Endometrial microvascular endothelial cells (primary cell): ENCODE measurements at regions not wholly inside any gene's neighbourhood (a gene's known extent, or its start where the extent isn't known, plus 50 kb on each side); places are given as distances from the start of the nearest gene placed in this dataset.
"Not testable (repeated sequence)": the region's sequence is repeated elsewhere in the genome, so short reads cannot be mapped to it uniquely, and the experiment has no call there.

Experiments
- in situ Hi-C: cut with HindIII; loops from 2 replicates; pipeline ENCODE4 v1.10.0; 2017; ENCODE audit warnings: low sequenced_read_pairs, low pct_unique_long_range_greater_than_20kb; ENCODE audit errors: inconsistent ontology term

DNA sequence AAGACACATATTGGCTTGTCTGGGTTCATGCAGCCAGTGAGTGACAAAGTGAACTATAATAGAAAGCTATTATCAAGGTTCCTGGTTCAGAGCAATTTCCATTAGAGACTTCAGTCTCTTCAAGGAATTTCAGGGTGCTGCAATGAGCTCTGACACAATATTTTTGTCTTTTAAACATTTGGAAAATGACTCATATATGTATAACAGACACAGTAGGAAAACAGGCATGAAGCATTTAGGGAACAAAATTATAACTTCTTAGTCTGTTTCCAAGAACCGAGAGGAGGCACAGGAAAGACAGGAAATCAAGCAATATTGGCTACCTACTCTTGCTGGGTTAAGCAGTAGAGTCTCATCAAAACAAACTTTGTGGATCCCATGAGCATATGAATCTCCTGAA lies 170.4 kb downstream of the PTPRC start:
- in situ Hi-C loops, result no loop called here

DNA sequence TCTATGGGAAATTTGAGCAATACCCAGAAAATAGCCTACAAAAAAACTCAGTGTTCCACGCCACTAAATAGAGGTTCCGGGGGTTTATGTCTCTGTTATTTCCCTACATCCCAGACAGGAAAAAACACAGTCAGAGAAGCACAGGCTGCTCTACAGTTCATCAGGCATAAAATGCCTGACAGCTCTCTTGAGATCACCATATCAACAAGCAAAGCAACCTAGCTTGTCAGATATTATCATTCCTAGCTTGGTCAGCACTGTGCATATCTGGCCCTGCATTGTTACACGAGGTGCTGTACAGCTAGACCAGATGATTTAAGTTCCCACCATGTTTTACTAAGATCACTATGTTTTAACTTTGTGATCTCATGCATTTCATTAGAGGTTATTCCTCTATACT lies 172.6 kb downstream of the PTPRC start:
- in situ Hi-C loops, result no loop called here

GRCh38 chr1:198823626-198824025 lies 184.8 kb downstream of the PTPRC start:
- in situ Hi-C loops, result no loop called here

DNA sequence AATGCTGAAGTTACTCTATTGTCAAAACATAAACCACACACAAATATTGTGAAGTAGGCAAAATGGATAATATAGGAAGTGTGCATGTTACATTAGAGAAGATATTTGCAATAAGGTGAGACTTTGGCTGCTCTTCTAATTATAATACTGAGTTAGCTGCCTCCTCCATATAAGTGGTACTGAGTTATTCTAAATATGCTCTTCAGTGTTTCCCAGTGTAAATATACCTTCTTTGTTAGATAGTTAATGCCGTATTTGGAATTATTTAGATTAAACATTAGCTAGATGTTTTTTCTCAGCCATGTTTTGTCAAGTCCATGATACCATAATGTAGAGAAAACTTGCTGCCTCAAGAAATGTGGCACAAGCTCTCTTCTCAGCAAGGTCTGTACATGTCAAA lies 186.4 kb downstream of the PTPRC start:
- in situ Hi-C loops, result no loop called here

DNA sequence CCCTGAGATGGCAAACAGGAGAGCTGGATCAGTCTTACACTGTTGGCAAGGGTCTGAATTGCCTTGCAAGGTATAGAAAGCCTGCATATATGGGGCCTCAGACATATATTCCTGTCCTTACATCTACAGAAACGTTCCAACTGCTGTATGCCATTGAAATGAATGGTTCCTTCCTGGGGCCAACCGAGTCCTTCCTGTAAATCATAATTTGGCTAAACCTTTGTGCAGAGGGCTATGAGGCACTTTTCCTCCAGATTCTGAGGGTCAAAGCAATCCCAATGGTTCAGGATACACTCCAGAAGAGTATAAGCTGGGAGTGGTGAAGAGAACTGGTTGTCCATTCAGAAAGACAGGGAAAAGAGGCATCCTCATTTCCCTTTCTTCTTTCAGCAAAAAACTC lies 190.5 kb downstream of the PTPRC start:
- in situ Hi-C loops, result no loop called here

DNA sequence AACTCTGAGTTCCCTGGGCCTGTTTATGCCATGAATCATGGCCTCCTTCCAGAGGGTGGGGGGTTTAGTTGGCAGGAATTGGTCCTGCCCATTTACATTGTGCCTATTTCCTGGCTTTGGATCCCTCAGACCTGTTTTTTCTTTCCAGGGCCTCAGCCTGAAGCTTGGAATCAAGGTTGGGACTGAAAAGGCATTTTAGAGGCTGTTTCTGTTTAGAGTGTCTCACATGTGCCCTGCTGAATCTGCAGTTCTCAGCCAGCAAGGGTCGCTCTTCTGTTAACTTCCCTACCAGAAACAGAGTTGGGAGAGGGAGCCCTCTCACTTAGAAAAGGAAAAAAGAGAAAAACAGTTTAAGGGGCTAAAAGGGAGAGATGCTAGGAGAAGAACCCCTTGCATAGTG lies 191.1 kb downstream of the PTPRC start:
- in situ Hi-C loops, result no loop called here

- in situ Hi-C loops, result no loop called here
These were observed 191.6 kb downstream of the PTPRC start for GRCh38 chr1:198830412-198830811.

- in situ Hi-C loops, result no loop called here
These were observed 195.1 kb downstream of the PTPRC start for GRCh38 chr1:198833706-198834503.

GRCh38 chr1:198837278-198838021 lies 198.6 kb downstream of the PTPRC start:
- in situ Hi-C loops, result no loop called here

- in situ Hi-C loops, result no loop called here
These were observed 199.1 kb downstream of the PTPRC start for GRCh38 chr1:198838022-198838342.

DNA sequence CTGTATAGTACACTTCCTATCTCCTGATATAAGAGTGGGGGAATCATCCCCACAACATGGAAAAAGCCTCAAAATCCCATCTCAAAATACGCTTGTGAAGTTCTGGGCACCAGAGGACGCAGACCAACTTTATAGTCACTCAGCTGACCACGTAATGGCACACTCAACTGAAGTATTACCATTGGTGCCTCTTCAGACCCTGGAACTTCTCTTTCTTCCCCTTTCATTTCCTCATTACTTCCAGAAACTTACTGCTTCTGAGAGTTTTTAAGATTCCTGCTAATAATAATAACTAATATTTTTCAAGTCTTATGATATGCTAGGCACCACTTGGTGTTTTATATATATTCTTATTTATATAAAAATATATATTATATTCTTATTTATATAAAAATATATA lies 202.6 kb downstream of the PTPRC start:
- in situ Hi-C loops, result no loop called here

- in situ Hi-C loops, result no loop called here
These were observed 203.8 kb downstream of the PTPRC start for GRCh38 chr1:198842686-198843085.

- in situ Hi-C loops, result no loop called here
These were observed 206.4 kb downstream of the PTPRC start for GRCh38 chr1:198845271-198845670.

DNA sequence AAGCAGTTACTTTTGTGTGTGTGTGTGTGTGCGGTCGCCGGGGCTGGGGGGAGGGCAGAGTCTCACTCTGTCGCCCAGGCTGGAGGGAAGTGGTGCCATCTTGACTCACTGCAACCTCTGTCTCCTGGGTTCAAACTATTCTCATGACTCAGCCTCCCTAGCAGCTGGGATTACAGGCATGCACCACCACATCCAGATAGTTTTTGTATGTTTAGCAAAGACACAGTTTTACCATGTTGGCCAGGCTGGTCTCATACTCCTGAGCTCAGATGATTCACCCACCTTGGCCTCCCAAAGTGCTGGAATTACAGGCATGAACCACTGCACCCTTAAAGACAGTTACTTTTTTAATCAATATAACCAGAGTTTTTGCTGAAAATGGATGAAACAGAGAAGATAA lies 207.0 kb downstream of the PTPRC start:
- in situ Hi-C loops, result no loop called here

DNA sequence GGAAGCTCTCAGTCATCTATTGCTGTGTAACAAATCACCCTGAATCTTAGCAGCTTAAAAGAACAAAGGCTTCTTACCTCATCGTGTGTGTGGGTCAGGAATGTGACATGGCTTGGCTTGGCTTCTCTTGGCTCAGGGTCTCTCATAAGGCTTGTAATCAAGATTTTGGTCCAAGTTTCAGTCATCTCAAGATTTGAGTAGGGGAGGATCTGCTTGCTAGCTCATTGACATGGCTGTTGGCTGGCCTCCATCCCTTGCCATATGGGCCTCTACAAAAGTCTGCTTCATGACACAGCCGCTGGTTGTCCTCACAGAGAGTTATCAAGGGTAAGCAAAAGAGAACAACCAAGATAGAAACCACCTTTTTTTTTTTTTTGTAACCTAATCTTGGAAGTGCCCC lies 207.7 kb downstream of the PTPRC start:
- in situ Hi-C loops, result no loop called here

- in situ Hi-C loops, result no loop called here
These were observed 209.4 kb downstream of the PTPRC start for GRCh38 chr1:198848206-198848605.

DNA sequence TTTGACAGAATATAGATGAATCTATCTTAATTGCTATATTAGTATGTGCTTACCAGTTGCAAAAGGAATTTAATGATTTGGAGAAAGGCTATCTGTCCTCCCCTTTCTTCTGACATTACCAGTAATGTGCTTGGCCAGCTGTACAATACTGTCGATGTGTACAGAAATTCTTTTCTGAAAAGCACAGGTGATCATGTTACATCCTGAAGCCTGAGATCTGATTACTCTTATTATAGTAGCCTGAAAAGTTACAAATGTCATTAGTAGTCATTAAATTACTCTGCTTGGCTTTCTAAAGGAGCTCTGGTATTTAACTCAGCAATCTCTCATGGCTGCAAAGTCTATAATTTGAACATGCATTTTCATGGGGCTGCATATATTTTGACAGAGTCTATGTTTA lies 209.8 kb downstream of the PTPRC start:
- in situ Hi-C loops, result no loop called here

DNA sequence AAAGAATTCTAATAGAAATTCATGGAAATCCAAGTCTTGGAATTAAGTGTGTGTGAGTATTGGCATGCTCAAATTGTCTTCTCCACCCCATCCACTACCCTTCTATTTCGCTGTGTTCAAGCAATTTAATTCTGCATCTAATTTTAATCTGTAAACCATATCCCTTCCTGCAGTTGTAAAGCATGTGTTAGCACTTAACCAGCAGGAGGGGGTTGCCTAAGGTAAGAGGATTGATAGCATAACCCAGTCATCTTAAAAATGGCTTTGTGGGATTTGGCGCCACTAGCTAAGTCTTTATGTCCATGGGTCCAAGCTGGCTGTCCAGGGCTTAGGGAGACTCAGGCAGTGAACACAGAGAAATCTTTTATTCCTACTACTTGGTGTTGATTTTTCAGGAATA lies 210.3 kb downstream of the PTPRC start:
- in situ Hi-C loops, result no loop called here

DNA sequence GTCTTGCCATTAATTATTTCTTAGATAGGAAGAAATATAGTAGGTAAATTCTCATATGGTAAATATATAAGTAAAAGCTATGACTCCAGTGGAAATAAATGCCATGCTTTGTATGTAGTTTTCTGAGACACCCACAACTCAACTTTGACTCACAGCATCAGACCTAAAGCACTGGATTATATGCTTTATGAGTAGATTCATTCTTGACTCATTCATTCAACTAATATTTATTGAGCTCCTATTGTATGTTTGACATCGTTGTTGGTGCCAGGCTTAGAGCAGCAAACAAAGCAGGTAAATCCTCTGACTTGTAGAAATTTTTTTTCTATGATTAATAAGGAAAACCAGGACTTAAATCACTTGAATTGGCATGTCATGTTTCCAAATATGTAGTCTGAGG lies 211.4 kb downstream of the PTPRC start:
- in situ Hi-C loops, result no loop called here

DNA sequence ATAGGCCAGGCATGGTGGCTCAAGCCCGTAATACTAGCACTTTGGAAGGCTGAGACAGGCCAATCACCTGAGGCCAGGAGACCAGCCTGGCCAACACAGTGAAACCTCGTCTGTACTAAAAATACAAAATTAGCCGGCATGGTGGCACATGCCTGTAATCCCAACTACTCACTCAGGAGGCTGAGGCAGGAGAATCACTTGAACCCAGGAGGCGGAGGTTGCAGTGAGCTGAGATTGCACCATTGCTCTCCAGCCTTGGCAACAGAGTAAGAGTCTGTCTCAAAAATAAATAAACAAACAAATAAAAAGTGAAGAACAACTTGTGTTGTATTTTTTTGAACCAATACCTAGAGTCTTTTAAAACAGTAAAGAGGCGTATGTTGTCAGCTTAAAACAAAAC lies 212.1 kb downstream of the PTPRC start:
- in situ Hi-C loops, result not testable (repeated sequence)

DNA sequence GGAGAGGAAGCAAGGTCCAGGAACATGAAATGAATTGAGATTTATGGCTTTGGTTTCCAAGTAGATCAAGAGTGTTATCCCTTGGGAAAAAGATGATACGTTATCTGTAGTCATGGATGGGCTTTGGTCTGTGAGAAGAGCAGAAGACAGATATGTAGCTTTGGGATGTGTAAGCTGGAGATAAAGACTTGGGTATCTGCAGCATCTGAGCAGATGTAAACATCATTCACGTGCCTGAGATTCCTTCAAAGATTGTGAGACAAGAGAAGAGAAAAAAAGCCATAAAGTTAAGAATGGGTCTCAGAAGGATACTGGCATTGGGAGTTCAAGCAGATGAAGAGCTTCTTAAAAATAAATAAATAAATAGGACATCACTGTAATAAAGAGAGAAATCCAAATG lies 217.8 kb downstream of the PTPRC start:
- in situ Hi-C loops, result no loop called here
